H9 (cell line): ENCODE measurements at regions not wholly inside any gene's neighbourhood (a gene's known extent, or its start where the extent isn't known, plus 50 kb on each side); places are given as distances from the start of the nearest gene placed in this dataset.

ENCODE experiments used
- DNase-seq: peaks from one replicate; pipeline ENCODE4 v3.0.0-alpha.2; 2017
- H2AFZ ChIP-seq: one replicate; pipeline ENCODE4 v1.6.1; 2013; ENCODE audit warnings: mild to moderate bottlenecking, low read length, control low read depth, moderate library complexity
- H2AK5ac ChIP-seq: 2 replicates; pipeline ENCODE4 v1.6.1; 2013; ENCODE audit warnings: low read length, control low read depth, mixed read lengths; ENCODE audit not compliant: insufficient read length
- H2BK120ac ChIP-seq: one replicate; pipeline ENCODE4 v1.6.1; 2013; ENCODE audit warnings: low read depth, mild to moderate bottlenecking, low read length, control low read depth, inconsistent platforms; ENCODE audit not compliant: poor library complexity, severe bottlenecking
- H2BK12ac ChIP-seq: 2 replicates; pipeline ENCODE4 v1.6.1; 2013; ENCODE audit warnings: low read length, control low read depth, mixed read lengths, low read depth; ENCODE audit not compliant: insufficient read length
- H2BK15ac ChIP-seq: 2 replicates; pipeline ENCODE4 v1.6.1; 2013; ENCODE audit warnings: low read depth, low read length, control low read depth
- H2BK20ac ChIP-seq: one replicate; pipeline ENCODE4 v1.6.1; 2013; ENCODE audit warnings: low read depth, mild to moderate bottlenecking, low read length, control low read depth, inconsistent platforms; ENCODE audit not compliant: poor library complexity, severe bottlenecking
- H2BK5ac ChIP-seq: 2 replicates; pipeline ENCODE4 v1.6.1; 2013; ENCODE audit warnings: low read length, control low read depth, mixed read lengths; ENCODE audit not compliant: insufficient read length
- H3K14ac ChIP-seq: 2 replicates; pipeline ENCODE4 v1.6.1; 2013; ENCODE audit warnings: low read length, control low read depth; ENCODE audit not compliant: insufficient read depth
- H3K18ac ChIP-seq: 2 replicates; pipeline ENCODE4 v1.6.1; 2013; ENCODE audit warnings: low read depth, mild to moderate bottlenecking, mixed read lengths, low read length, control low read depth; ENCODE audit not compliant: insufficient read length
- H3K23ac ChIP-seq: 2 replicates; pipeline ENCODE4 v1.6.1; 2013; ENCODE audit warnings: low read length, control low read depth, mixed read lengths, low read depth; ENCODE audit not compliant: insufficient read length
- H3K23me2 ChIP-seq: 2 replicates; pipeline ENCODE4 v1.6.1; 2013; ENCODE audit warnings: low read depth, mild to moderate bottlenecking, mixed read lengths, low read length, control low read depth; ENCODE audit not compliant: insufficient read length, poor library complexity, severe bottlenecking
- H3K27ac ChIP-seq: 2 replicates; pipeline ENCODE4 v1.5.1; 2013; ENCODE audit warnings: low read length, control low read depth, mixed read lengths, low read depth; ENCODE audit not compliant: insufficient read length
- H3K27me3 ChIP-seq: 2 replicates; pipeline ENCODE4 v1.6.1; 2013; ENCODE audit warnings: low read length, control low read depth, inconsistent platforms; ENCODE audit not compliant: insufficient read depth
- H3K4ac ChIP-seq: 2 replicates; pipeline ENCODE4 v1.6.1; 2013; ENCODE audit warnings: low read depth, mild to moderate bottlenecking, control low read depth, inconsistent platforms, low read length, moderate library complexity
- H3K4me1 ChIP-seq: 2 replicates; pipeline ENCODE4 v1.6.1; 2013; ENCODE audit warnings: low read length, control low read depth, inconsistent platforms; ENCODE audit not compliant: insufficient read depth
- H3K4me2 ChIP-seq: 2 replicates; pipeline ENCODE4 v1.6.1; 2013; ENCODE audit warnings: low read length, control low read depth, mixed read lengths; ENCODE audit not compliant: insufficient read length, insufficient read depth
- H3K56ac ChIP-seq: 2 replicates; pipeline ENCODE4 v1.6.1; 2013; ENCODE audit warnings: low read depth, mild to moderate bottlenecking, mixed read lengths, low read length, control low read depth; ENCODE audit not compliant: insufficient read length
- H3K79me1 ChIP-seq: 2 replicates; pipeline ENCODE4 v1.6.1; 2013; ENCODE audit warnings: low read depth, mild to moderate bottlenecking, moderate library complexity, low read length, control low read depth, inconsistent platforms; ENCODE audit not compliant: insufficient read depth, poor library complexity, severe bottlenecking
- H3K79me2 ChIP-seq: 2 replicates; pipeline ENCODE4 v1.6.1; 2013; ENCODE audit warnings: low read length, control low read depth, inconsistent platforms; ENCODE audit not compliant: insufficient read depth
- H3K9ac ChIP-seq: 2 replicates; pipeline ENCODE4 v1.6.1; 2013; ENCODE audit warnings: low read length, control low read depth, mixed read lengths; ENCODE audit not compliant: insufficient read length; ENCODE audit errors: extremely low read depth
- H3K9me3 ChIP-seq: one replicate; pipeline ENCODE4 v1.6.1; 2013; ENCODE audit warnings: low read depth, low read length, inconsistent platforms; ENCODE audit not compliant: control insufficient read depth
- H3T11ph ChIP-seq: one replicate; pipeline ENCODE4 v1.6.1; 2013; ENCODE audit warnings: mild to moderate bottlenecking, low read length, control low read depth, inconsistent platforms
- H4K20me1 ChIP-seq: one replicate; pipeline ENCODE4 v1.6.1; 2013; ENCODE audit not compliant: control insufficient read depth, insufficient read length, insufficient read depth
- H4K5ac ChIP-seq: 2 replicates; pipeline ENCODE4 v1.6.1; 2013; ENCODE audit warnings: low read depth, mild to moderate bottlenecking, mixed read lengths, low read length, control low read depth; ENCODE audit not compliant: insufficient read length
- H4K8ac ChIP-seq: replicated peaks from 2 replicates; pipeline ENCODE4 v1.6.1; 2013; ENCODE audit warnings: low read length, control low read depth, mixed read lengths, low read depth; ENCODE audit not compliant: insufficient read length
- H4K91ac ChIP-seq: 2 replicates; pipeline ENCODE4 v1.6.1; 2013; ENCODE audit warnings: low read depth, mild to moderate bottlenecking, moderate library complexity, mixed read lengths, low read length, control low read depth; ENCODE audit not compliant: insufficient read length
- H3K27ac Mint-ChIP-seq, 3 experiments: 2 replicates in 2 of 3; 3 replicates in 1 of 3; pipeline ENCODE4 v1.8.0; 2020 to 2021; ENCODE audit warnings: mixed read lengths in 3 of 3, mild to moderate bottlenecking in 1 of 3, moderate library complexity in 1 of 3
- H3K27me3 Mint-ChIP-seq: 2 replicates; pipeline ENCODE4 v1.8.0; 2021; ENCODE audit warnings: low read depth, mild to moderate bottlenecking, moderate library complexity, mixed read lengths
- H3K36me3 Mint-ChIP-seq, 3 experiments: 2 replicates in 2 of 3; 3 replicates in 1 of 3; pipeline ENCODE4 v1.8.0; 2020 to 2021; ENCODE audit warnings: low read depth in 3 of 3, mixed read lengths in 3 of 3; ENCODE audit not compliant: insufficient read depth in 1 of 3
- H3K4me1 Mint-ChIP-seq, 2 experiments: 2 replicates each; pipeline ENCODE4 v1.8.0; 2020; ENCODE audit warnings: mixed read lengths in 2 of 2
- H3K4me3 Mint-ChIP-seq, 2 experiments: 2 replicates in 1 of 2; 3 replicates in 1 of 2; pipeline ENCODE4 v1.8.0; 2020 to 2021; ENCODE audit warnings: mild to moderate bottlenecking in 2 of 2, mixed read lengths in 2 of 2, moderate library complexity in 1 of 2
- H3K9me3 Mint-ChIP-seq, 2 experiments: 2 replicates in 1 of 2; 3 replicates in 1 of 2; pipeline ENCODE4 v1.8.0; 2020; ENCODE audit warnings: mild to moderate bottlenecking in 2 of 2, mixed read lengths in 2 of 2, moderate library complexity in 1 of 2
- WGBS: extraction: QIAGEN DNeasy Blood & Tissue Kit; methylation state at CpG from one replicate; pipeline ENCODE4 v1.1.7; 2013; ENCODE audit warnings: missing lambda C conversion rate, low lambda C conversion rate, mixed read lengths; ENCODE audit not compliant: insufficient read length; ENCODE audit errors: extremely low coverage; 5-methylcytosine and 5-hydroxymethylcytosine counted together
- TF ChIP-seq, protein P1 (sequence below): fragments of 200-600 bp; sonication (generic); conservative IDR thresholded peaks from 3 replicates; pipeline ENCODE4 v1.8.0; 2021; ENCODE audit warnings: antibody characterized with exemption, mild to moderate bottlenecking

DNA sequence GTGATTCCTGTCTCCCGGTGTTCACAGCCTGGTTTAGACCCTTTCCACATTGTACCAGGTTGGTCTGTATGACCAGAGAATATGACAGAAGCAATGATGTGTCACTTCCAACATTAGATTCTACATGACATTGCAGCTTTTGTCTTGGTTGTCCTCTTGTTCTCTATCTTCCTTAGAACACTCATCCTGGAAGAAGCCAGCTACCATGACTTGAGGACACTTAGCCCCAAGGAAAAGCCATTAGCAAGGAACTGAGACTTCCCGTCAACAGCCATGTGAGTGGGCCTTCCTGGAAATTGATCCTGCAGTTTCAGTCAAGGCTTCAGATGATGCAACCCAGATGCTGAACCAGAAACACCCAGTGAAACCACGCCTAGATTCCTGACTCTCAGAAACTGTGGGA, 143.3 kb downstream of the MREG start:
- Histone ChIP-seq H2BK5ac (no peak overlapping the region), H3K27ac (no peak overlapping the region), H3K4ac (no peak overlapping the region), H3K9ac (no peak overlapping the region), H2AFZ (no peak overlapping the region), H3T11ph (no peak overlapping the region), H2BK15ac (no peak overlapping the region), H3K56ac (no peak overlapping the region), H3K23me2 (no peaks in the 10 kb centered on the region), H2BK12ac (no peak overlapping the region), H3K79me1 (no peaks in the 10 kb centered on the region), H4K8ac (no peak overlapping the region), H3K14ac (no peak overlapping the region), H3K4me2 (no peak overlapping the region), H2BK20ac (no peak overlapping the region), H3K18ac (no peak overlapping the region), H3K23ac (no peak overlapping the region), H3K79me2 (no peaks in the 10 kb centered on the region), H3K27me3 (no peaks in the 10 kb centered on the region), H4K20me1 (no peaks in the 10 kb centered on the region), H2BK120ac (no peak overlapping the region), H2AK5ac (no peak overlapping the region), H4K5ac (no peak overlapping the region), H3K4me1 (no peaks in the 10 kb centered on the region), H3K9me3 (no peaks in the 10 kb centered on the region), H4K91ac (no peak overlapping the region)
- no CpG with 5 or more reads among the region's 3 CpGs for WGBS
- Mint-ChIP-seq H3K27me3 (no peaks in the 10 kb centered on the region), H3K36me3 (no peaks in the 10 kb centered on the region; a peak in 1 of 7 replicates), H3K4me3 (no peak overlapping the region), H3K4me1 (peaks cover 0 to 2% of the 10 kb centered on the region in 2 experiments; a peak in 1 of 4 replicates), H3K27ac (no peak overlapping the region), H3K9me3 (no peaks in the 10 kb centered on the region)
- DNase-seq, result no peak
- TF ChIP-seq, protein P1, sequence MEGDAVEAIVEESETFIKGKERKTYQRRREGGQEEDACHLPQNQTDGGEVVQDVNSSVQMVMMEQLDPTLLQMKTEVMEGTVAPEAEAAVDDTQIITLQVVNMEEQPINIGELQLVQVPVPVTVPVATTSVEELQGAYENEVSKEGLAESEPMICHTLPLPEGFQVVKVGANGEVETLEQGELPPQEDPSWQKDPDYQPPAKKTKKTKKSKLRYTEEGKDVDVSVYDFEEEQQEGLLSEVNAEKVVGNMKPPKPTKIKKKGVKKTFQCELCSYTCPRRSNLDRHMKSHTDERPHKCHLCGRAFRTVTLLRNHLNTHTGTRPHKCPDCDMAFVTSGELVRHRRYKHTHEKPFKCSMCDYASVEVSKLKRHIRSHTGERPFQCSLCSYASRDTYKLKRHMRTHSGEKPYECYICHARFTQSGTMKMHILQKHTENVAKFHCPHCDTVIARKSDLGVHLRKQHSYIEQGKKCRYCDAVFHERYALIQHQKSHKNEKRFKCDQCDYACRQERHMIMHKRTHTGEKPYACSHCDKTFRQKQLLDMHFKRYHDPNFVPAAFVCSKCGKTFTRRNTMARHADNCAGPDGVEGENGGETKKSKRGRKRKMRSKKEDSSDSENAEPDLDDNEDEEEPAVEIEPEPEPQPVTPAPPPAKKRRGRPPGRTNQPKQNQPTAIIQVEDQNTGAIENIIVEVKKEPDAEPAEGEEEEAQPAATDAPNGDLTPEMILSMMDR, result no peak
